H9 (cell line): ENCODE measurements at regions not wholly inside any gene's neighbourhood (a gene's known extent, or its start where the extent isn't known, plus 50 kb on each side); places are given as distances from the start of the nearest gene placed in this dataset.

Experiments used
- DNase-seq: peaks from one replicate; pipeline ENCODE4 v3.0.0-alpha.2; 2017
- H2AFZ ChIP-seq: one replicate; pipeline ENCODE4 v1.6.1; 2013; ENCODE audit warnings: mild to moderate bottlenecking, low read length, control low read depth, moderate library complexity
- H2AK5ac ChIP-seq: 2 replicates; pipeline ENCODE4 v1.6.1; 2013; ENCODE audit warnings: low read length, control low read depth, mixed read lengths; ENCODE audit not compliant: insufficient read length
- H2BK120ac ChIP-seq: one replicate; pipeline ENCODE4 v1.6.1; 2013; ENCODE audit warnings: low read depth, mild to moderate bottlenecking, low read length, control low read depth, inconsistent platforms; ENCODE audit not compliant: poor library complexity, severe bottlenecking
- H2BK12ac ChIP-seq: 2 replicates; pipeline ENCODE4 v1.6.1; 2013; ENCODE audit warnings: low read length, control low read depth, mixed read lengths, low read depth; ENCODE audit not compliant: insufficient read length
- H2BK15ac ChIP-seq: 2 replicates; pipeline ENCODE4 v1.6.1; 2013; ENCODE audit warnings: low read depth, low read length, control low read depth
- H2BK20ac ChIP-seq: one replicate; pipeline ENCODE4 v1.6.1; 2013; ENCODE audit warnings: low read depth, mild to moderate bottlenecking, low read length, control low read depth, inconsistent platforms; ENCODE audit not compliant: poor library complexity, severe bottlenecking
- H2BK5ac ChIP-seq: 2 replicates; pipeline ENCODE4 v1.6.1; 2013; ENCODE audit warnings: low read length, control low read depth, mixed read lengths; ENCODE audit not compliant: insufficient read length
- H3K14ac ChIP-seq: 2 replicates; pipeline ENCODE4 v1.6.1; 2013; ENCODE audit warnings: low read length, control low read depth; ENCODE audit not compliant: insufficient read depth
- H3K18ac ChIP-seq: 2 replicates; pipeline ENCODE4 v1.6.1; 2013; ENCODE audit warnings: low read depth, mild to moderate bottlenecking, mixed read lengths, low read length, control low read depth; ENCODE audit not compliant: insufficient read length
- H3K23ac ChIP-seq: 2 replicates; pipeline ENCODE4 v1.6.1; 2013; ENCODE audit warnings: low read length, control low read depth, mixed read lengths, low read depth; ENCODE audit not compliant: insufficient read length
- H3K23me2 ChIP-seq: 2 replicates; pipeline ENCODE4 v1.6.1; 2013; ENCODE audit warnings: low read depth, mild to moderate bottlenecking, mixed read lengths, low read length, control low read depth; ENCODE audit not compliant: insufficient read length, poor library complexity, severe bottlenecking
- H3K27ac ChIP-seq: 2 replicates; pipeline ENCODE4 v1.5.1; 2013; ENCODE audit warnings: low read length, control low read depth, mixed read lengths, low read depth; ENCODE audit not compliant: insufficient read length
- H3K27me3 ChIP-seq: 2 replicates; pipeline ENCODE4 v1.6.1; 2013; ENCODE audit warnings: low read length, control low read depth, inconsistent platforms; ENCODE audit not compliant: insufficient read depth
- H3K4ac ChIP-seq: 2 replicates; pipeline ENCODE4 v1.6.1; 2013; ENCODE audit warnings: low read depth, mild to moderate bottlenecking, control low read depth, inconsistent platforms, low read length, moderate library complexity
- H3K4me1 ChIP-seq: 2 replicates; pipeline ENCODE4 v1.6.1; 2013; ENCODE audit warnings: low read length, control low read depth, inconsistent platforms; ENCODE audit not compliant: insufficient read depth
- H3K4me2 ChIP-seq: 2 replicates; pipeline ENCODE4 v1.6.1; 2013; ENCODE audit warnings: low read length, control low read depth, mixed read lengths; ENCODE audit not compliant: insufficient read length, insufficient read depth
- H3K56ac ChIP-seq: 2 replicates; pipeline ENCODE4 v1.6.1; 2013; ENCODE audit warnings: low read depth, mild to moderate bottlenecking, mixed read lengths, low read length, control low read depth; ENCODE audit not compliant: insufficient read length
- H3K79me1 ChIP-seq: 2 replicates; pipeline ENCODE4 v1.6.1; 2013; ENCODE audit warnings: low read depth, mild to moderate bottlenecking, moderate library complexity, low read length, control low read depth, inconsistent platforms; ENCODE audit not compliant: insufficient read depth, poor library complexity, severe bottlenecking
- H3K79me2 ChIP-seq: 2 replicates; pipeline ENCODE4 v1.6.1; 2013; ENCODE audit warnings: low read length, control low read depth, inconsistent platforms; ENCODE audit not compliant: insufficient read depth
- H3K9ac ChIP-seq: 2 replicates; pipeline ENCODE4 v1.6.1; 2013; ENCODE audit warnings: low read length, control low read depth, mixed read lengths; ENCODE audit not compliant: insufficient read length; ENCODE audit errors: extremely low read depth
- H3K9me3 ChIP-seq: one replicate; pipeline ENCODE4 v1.6.1; 2013; ENCODE audit warnings: low read depth, low read length, inconsistent platforms; ENCODE audit not compliant: control insufficient read depth
- H3T11ph ChIP-seq: one replicate; pipeline ENCODE4 v1.6.1; 2013; ENCODE audit warnings: mild to moderate bottlenecking, low read length, control low read depth, inconsistent platforms
- H4K20me1 ChIP-seq: one replicate; pipeline ENCODE4 v1.6.1; 2013; ENCODE audit not compliant: control insufficient read depth, insufficient read length, insufficient read depth
- H4K5ac ChIP-seq: 2 replicates; pipeline ENCODE4 v1.6.1; 2013; ENCODE audit warnings: low read depth, mild to moderate bottlenecking, mixed read lengths, low read length, control low read depth; ENCODE audit not compliant: insufficient read length
- H4K8ac ChIP-seq: replicated peaks from 2 replicates; pipeline ENCODE4 v1.6.1; 2013; ENCODE audit warnings: low read length, control low read depth, mixed read lengths, low read depth; ENCODE audit not compliant: insufficient read length
- H4K91ac ChIP-seq: 2 replicates; pipeline ENCODE4 v1.6.1; 2013; ENCODE audit warnings: low read depth, mild to moderate bottlenecking, moderate library complexity, mixed read lengths, low read length, control low read depth; ENCODE audit not compliant: insufficient read length
- H3K27ac Mint-ChIP-seq, 3 experiments: 2 replicates in 2 of 3; 3 replicates in 1 of 3; pipeline ENCODE4 v1.8.0; 2020 to 2021; ENCODE audit warnings: mixed read lengths in 3 of 3, mild to moderate bottlenecking in 1 of 3, moderate library complexity in 1 of 3
- H3K27me3 Mint-ChIP-seq: 2 replicates; pipeline ENCODE4 v1.8.0; 2021; ENCODE audit warnings: low read depth, mild to moderate bottlenecking, moderate library complexity, mixed read lengths
- H3K36me3 Mint-ChIP-seq, 3 experiments: 2 replicates in 2 of 3; 3 replicates in 1 of 3; pipeline ENCODE4 v1.8.0; 2020 to 2021; ENCODE audit warnings: low read depth in 3 of 3, mixed read lengths in 3 of 3; ENCODE audit not compliant: insufficient read depth in 1 of 3
- H3K4me1 Mint-ChIP-seq, 2 experiments: 2 replicates each; pipeline ENCODE4 v1.8.0; 2020; ENCODE audit warnings: mixed read lengths in 2 of 2
- H3K4me3 Mint-ChIP-seq, 2 experiments: 2 replicates in 1 of 2; 3 replicates in 1 of 2; pipeline ENCODE4 v1.8.0; 2020 to 2021; ENCODE audit warnings: mild to moderate bottlenecking in 2 of 2, mixed read lengths in 2 of 2, moderate library complexity in 1 of 2
- H3K9me3 Mint-ChIP-seq, 2 experiments: 2 replicates in 1 of 2; 3 replicates in 1 of 2; pipeline ENCODE4 v1.8.0; 2020; ENCODE audit warnings: mild to moderate bottlenecking in 2 of 2, mixed read lengths in 2 of 2, moderate library complexity in 1 of 2
- CTCF ChIP-seq: fragments of 200-600 bp; sonication (generic); conservative IDR thresholded peaks from 3 replicates; pipeline ENCODE4 v1.8.0; 2021; ENCODE audit warnings: antibody characterized with exemption, mild to moderate bottlenecking
- WGBS: extraction: QIAGEN DNeasy Blood & Tissue Kit; methylation state at CpG from one replicate; pipeline ENCODE4 v1.1.7; 2013; ENCODE audit warnings: missing lambda C conversion rate, low lambda C conversion rate, mixed read lengths; ENCODE audit not compliant: insufficient read length; ENCODE audit errors: extremely low coverage; 5-methylcytosine and 5-hydroxymethylcytosine counted together

- no peak overlapping the region for H2AFZ ChIP-seq
- no peak overlapping the region for H3K18ac ChIP-seq
- no peak overlapping the region for H2BK5ac ChIP-seq
- no peak overlapping the region for H2BK20ac ChIP-seq
- no peaks in the 10 kb centered on the region for H3K79me1 ChIP-seq
- no peaks in the 10 kb centered on the region for H4K20me1 ChIP-seq
- no peak overlapping the region for H3K4me2 ChIP-seq
- H3K79me2 ChIP-seq, result no peaks in the 10 kb centered on the region
- H2BK12ac ChIP-seq, result no peak overlapping the region
- H3K27me3 Mint-ChIP-seq, result peaks cover 2% of the 10 kb centered on the region; the same call in 1 of the 2 replicates
- H3K4me1 Mint-ChIP-seq, result peaks cover 0 to 2% of the 10 kb centered on the region in 2 experiments; a peak in 1 of 4 replicates
- no peak overlapping the region for H3K23ac ChIP-seq
- no peaks in the 10 kb centered on the region for H3K36me3 Mint-ChIP-seq
- no peak overlapping the region for H3K27ac Mint-ChIP-seq
- H4K91ac ChIP-seq, result no peak overlapping the region
- H3K9me3 ChIP-seq, result no peaks in the 10 kb centered on the region
- no peak for DNase-seq
- H3K56ac ChIP-seq, result no peak overlapping the region
- no peaks in the 10 kb centered on the region for H3K4me1 ChIP-seq
- WGBS, result no CpG with 5 or more reads among the region's 5 CpGs
- no peak overlapping the region for H2AK5ac ChIP-seq
- no peaks in the 10 kb centered on the region for H3K23me2 ChIP-seq
- no peak for TF ChIP-seq CTCF
- no peak overlapping the region for H3K27ac ChIP-seq
- no peaks in the 10 kb centered on the region for H3K27me3 ChIP-seq
- no peaks in the 10 kb centered on the region for H3K9me3 Mint-ChIP-seq
- no peak overlapping the region for H3K9ac ChIP-seq
- no peak overlapping the region for H2BK120ac ChIP-seq
- no peak overlapping the region for H2BK15ac ChIP-seq
- no peak overlapping the region for H3T11ph ChIP-seq
- H4K8ac ChIP-seq, result no peak overlapping the region
- H3K4ac ChIP-seq, result no peak overlapping the region
- no peak overlapping the region for H3K4me3 Mint-ChIP-seq
- H4K5ac ChIP-seq, result no peak overlapping the region
- no peak overlapping the region for H3K14ac ChIP-seq
Measured at GRCh38 chr13:39254601-39255000, 216.3 kb downstream of the NHLRC3 start.
